NCI-H345 treated with DMSO at 0.1 percent for 48 hours (cell line): ENCODE measurements at regions not wholly inside any gene's neighbourhood (a gene's known extent, or its start where the extent isn't known, plus 50 kb on each side); places are given as distances from the start of the nearest gene placed in this dataset.
"Not testable (repeated sequence)": the region's sequence is repeated elsewhere in the genome, so short reads cannot be mapped to it uniquely, and the experiment has no call there.

ENCODE experiments used
- DNase-seq: peaks from one replicate; lab custom pipeline; 2025; ENCODE audit not compliant: unreplicated experiment; lab: John Stamatoyannopoulos, UW

DNA sequence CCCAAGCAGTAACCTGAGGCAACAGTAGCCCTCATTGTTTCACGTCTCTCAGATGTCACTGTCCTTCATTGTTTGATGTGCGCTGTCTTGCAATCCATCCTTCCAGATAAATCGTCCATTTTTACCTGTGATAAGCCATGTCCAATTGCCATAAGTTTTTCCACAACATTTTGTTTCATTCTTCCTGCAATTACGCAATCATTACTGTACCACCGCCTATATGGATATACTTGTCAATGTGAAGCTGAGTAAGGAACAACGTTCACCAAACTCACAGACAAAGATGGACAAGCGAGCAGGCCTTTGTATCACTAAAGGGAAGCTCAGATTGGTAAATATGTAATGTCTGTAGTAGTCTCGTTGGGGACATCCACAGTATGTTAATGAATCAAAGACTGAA lies 452.5 kb upstream of the NDN start:
- DNase-seq: not testable (repeated sequence)

DNA sequence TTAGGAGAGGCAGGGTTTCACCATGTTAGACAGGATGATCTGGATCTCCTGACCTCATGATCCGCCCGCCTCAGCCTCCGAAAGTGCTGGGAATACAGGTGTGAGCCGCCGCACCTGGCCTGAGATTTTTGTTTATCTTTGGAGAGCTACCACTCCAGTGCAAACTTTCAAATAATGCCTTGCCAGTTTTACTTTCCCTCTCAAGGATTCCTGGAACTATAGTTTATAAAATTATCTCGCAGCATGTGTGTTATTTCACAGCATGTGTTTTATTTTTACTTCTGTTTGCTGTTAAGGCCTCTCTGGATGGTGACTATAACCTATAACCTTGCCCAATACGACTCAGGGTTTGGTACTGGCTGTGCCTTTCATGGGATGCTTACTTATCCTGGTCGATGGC lies 458.0 kb upstream of the NDN start:
- not testable (repeated sequence) for DNase-seq

- no peak for DNase-seq
These were observed 459.1 kb upstream of the NDN start for GRCh38 chr15:24146251-24146650.

- DNase-seq: no peak
These were observed 463.4 kb upstream of the NDN start for GRCh38 chr15:24150542-24150941.

DNA sequence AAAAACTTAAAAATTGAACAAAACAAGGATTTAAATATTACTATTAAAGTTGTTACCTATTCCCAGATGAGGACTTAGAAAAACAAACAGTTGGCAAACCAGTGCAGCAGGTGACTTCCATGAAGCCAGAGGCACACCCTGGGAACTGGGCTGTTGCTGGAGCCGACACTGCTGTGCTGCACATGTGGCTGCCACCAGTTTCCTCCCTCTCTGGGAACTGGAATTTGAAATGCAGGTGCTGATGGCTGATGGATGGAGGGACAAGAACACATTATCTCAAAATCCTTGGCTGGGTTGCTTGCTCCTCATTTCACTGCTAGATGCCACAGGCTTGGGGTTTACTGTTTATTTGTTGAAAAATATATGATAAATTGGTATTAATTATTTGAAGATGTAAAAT lies 471.2 kb upstream of the NDN start:
- DNase-seq: not testable (repeated sequence)

DNA sequence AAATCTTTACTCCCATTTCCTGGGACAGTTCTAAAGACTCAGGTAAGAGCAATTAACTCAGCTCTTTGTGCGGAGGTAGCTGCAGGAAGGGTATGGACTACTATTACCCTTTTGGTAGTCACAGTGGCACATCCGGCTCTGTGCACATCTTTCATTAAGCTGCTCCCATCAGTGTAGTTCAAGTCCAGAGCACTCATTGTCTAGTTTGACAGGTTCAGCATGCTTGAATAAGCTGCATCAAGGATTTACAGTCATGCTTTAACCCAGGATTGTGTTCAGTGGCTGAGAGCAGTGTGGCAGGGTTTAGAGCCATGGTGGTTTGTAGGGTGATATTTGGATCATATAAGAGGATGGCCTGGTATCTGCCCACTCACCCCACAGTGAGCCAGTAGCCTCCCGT lies 478.4 kb upstream of the NDN start:
- not testable (repeated sequence) for DNase-seq

DNA sequence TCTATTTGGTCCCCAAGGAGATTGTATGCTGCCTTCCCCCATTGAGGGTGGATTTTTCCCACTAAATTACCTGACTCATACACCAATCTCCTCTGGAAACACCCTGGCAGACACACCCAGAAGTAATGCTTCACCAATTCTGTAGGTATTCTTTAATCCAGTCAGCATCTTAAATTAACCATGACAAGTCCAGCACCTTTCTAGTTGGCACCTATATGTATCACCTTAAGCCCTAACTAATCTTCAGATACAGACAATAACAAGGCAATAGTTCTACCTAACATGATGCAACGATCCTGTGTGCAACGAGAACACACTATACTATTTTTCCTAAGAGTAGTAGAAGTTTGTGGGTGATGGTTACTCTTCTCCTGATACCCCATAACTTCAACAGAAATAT lies 473.3 kb upstream of the NPAP1 start:
- not testable (repeated sequence) for DNase-seq

DNA sequence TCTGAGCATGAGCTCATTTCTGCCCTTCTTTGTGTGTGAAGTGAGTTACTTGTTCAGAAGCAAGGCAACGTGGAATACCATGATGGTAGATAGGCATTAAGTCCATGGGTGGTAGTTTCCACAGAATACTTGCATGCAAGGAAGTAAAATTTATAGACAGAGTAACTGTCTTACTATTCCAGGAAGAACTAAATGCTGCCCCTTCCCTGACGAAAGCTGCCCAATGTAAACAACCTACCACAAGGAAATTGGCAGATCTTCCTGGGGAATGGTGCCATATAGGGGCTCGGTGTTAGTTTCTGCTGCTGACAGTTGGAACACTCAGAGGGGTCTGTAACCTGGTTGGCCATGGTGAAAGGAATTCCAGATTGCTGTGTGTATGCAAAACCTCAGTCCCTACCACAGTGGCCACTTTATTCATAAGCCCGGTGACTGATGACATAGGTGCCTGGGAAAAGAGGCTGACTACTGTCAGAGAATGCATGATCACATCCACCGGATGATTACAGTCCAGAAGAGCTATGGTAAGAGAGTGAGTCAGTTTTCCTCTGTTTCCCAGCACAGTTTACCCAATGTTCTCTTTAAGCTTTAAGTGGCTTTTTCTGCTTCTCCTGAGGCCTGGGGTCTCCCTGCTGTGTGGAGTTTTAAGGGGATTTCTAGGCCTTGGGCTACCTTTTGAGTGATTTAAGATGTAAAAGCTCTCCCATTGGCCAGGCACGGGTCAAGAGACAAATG lies 463.7 kb upstream of the NPAP1 start:
- not testable (repeated sequence) for DNase-seq

DNA sequence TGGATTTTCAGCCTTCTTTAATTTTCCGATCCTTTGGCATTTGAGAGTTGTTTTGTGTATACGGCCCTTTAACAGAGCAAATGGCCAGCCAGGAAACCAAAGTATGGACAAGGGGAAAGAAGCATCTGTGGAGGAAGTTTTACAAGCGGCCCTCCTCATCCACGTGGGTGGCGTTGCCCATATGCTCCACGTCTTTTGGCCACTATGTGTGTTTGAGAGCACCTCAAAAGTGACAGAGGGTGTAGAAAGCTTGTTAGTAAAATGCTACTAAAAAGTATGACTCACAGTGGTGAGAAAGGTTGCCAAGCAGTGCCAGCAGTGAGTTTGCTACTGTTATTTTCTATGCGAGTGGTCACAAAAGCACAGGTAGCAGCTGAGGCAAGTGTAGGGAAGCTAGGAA lies 451.8 kb upstream of the NPAP1 start:
- no peak for DNase-seq

- no peak for DNase-seq
These were observed 451.4 kb upstream of the NPAP1 start for GRCh38 chr15:24224161-24224560.

DNA sequence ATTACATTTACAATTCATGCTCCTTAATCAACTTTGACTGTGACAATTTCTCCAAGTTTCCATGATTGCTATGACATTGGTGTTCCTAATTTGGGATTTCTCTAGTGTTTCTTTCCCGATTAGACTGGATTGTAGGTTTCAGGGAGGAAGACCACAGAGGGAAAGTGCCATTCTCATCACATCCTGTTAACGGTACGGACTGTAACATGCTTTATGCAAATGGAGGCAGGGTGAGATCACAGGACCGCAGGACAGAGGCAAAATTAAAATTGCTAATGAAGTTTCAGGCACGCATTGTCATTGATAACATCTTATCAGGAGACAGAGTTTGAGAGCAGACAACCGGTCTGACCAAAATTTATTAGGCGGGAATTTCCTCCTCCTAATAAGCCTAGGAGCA lies 446.7 kb upstream of the NPAP1 start:
- DNase-seq: not testable (repeated sequence)

DNA sequence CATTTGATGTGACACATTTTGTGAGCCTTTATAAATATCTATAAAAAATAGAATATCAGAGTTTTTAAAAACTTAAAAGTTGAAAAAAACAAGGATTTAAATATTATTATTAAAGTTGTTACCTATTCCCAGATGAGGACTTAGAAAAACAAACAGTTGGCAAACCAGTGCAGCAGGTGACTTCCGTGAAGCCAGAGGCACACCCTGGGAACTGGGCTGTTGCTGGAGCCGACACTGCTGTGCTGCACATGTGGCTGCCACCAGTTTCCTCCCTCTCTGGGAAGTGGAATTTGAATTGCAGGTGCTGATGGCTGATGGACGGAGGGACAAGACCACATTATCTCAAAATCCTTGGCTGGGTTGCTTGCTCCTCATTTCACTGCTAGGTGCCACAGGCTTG lies 442.4 kb upstream of the NPAP1 start:
- not testable (repeated sequence) for DNase-seq

GRCh38 chr15:24240580-24240979 lies 435.0 kb upstream of the NPAP1 start:
- DNase-seq: not testable (repeated sequence)

DNA sequence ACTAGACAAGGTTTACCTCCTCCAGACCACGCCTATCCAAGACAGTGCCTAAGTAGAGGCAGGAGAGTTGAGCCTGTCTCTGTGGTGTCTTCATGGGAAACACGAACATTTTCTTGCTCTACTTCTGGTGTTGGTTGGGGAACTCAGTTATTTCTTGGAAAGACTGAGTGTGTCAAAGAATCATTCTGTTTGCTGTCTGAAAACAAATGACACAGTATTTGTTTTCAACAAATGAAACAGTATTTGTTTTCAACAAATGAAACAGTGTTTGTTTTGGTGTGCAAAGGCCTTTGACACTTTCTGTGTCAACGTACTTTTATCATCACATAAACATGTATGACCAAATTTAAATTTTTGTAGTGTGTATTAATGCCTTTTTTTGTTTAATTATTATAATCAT lies 416.5 kb upstream of the NPAP1 start:
- not testable (repeated sequence) for DNase-seq

- not testable (repeated sequence) for DNase-seq
These were observed 415.2 kb upstream of the NPAP1 start for GRCh38 chr15:24260407-24260806.

GRCh38 chr15:24260854-24261253 lies 414.7 kb upstream of the NPAP1 start:
- not testable (repeated sequence) for DNase-seq

DNA sequence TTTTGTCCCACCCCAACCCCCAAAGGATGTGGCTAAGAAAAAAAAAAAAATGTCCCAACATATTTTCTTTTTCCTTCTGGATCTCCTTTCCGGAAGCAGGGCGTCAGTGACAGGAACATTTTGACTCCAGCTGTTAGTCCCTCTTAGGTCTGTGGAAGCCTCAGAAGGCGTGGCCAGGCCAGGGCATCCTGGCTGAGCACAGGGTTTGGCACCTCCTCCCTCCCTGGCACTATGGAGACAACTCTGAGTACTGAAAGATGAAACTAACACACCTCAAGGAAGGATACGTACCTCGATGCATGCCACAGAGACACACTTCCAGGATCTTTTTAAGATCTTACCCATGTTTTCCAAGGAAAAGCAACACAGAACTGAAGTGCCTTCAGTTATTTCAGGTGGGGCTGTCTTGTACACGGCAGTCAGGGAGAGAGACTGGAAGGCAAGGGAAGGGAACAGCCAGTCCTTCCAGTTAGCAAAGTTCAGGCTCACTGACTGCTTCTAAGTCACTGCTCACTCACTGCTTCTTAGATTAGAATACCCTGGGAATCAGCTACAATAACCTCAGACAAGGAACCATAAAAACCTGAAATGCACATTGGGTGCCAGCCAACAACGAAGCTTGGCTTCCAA lies 406.9 kb upstream of the NPAP1 start:
- DNase-seq: not testable (repeated sequence)

DNA sequence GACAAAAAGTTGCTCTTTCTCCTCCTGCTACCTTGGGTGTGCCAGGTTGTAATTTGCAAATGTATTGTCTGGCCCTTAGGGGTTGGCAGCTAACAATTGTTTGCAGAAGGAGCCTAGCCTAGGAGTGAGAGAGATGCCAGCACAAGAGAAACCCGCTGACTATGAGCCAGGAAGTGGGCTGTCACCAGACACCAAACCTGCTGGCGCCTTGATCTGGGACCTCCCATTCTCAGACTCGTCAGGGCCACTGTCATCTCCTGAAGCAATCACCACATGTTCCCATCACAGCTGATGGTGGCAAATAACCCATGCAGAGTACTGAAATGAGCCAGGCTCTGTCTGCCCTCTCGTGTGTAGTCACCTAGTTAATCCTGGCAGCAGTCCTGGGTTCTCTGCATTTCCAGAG lies 406.4 kb upstream of the NPAP1 start:
- no peak for DNase-seq

DNA sequence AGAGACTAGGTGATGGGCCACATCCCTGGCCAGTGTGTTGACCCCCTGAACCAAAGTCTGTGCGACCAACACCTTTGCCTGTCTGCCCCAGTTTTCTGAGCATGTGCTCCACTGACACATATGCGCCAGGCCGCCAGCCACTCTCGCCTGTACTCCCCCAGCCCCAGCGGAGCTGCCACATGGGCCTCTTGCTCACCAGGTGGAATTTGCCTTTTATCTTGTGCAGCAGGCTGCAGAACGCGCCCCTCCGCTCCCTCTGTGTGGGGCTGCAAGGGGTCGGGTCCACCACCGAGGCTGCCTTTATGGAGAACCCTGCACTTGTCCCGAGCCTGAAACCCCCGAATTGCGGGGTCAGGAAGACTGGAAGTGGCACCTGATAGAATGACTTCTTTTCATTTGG lies 405.7 kb upstream of the NPAP1 start:
- DNase-seq: no peak

DNA sequence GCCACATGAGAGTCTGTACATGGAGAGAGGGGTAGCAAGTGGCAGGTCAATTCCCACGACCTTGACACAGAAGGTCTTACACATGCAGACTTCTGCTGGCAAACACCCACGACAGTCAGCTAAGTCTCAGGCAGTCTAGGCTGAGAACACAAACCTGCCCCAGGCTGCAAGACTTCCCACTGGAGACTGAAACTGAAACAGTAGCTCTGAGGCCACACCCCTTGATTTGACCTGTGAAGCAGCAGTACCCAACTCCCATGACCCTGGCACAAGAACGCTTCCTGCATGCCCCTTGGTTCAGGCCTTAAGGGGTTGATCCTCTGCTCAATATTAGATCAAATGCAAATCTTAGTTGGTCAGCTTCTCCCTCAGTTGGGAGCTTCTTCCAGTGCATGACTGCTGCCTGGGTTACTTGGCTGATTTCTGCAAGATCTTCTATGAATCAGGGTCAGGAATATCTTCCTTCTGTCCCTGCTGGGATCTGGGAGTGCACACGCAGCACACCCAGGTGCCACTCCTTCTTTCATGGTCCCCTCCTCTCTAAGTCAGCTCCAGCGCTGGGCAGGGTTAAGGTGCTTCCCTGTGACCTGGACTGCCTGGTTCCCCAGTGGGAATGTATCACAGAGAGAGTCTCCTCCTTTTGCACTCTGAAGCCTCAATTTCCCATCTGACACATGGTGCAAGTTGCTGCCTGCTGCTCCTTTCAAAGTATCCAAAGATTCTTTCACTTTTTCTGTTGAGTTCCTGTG lies 403.9 kb upstream of the NPAP1 start:
- not testable (repeated sequence) for DNase-seq

GRCh38 chr15:24292837-24293236 lies 382.7 kb upstream of the NPAP1 start:
- no peak for DNase-seq

GRCh38 chr15:24300804-24301368 lies 374.7 kb upstream of the NPAP1 start:
- not testable (repeated sequence) for DNase-seq
